H1 (cell line): ENCODE measurements at regions not wholly inside any gene's neighbourhood (a gene's known extent, or its start where the extent isn't known, plus 50 kb on each side); places are given as distances from the start of the nearest gene placed in this dataset.

ENCODE experiments used
- CTCF ChIA-PET: fragments of 300-600 bp; sonication (Branson Sonifier 250); formaldehyde crosslinking; loops from one replicate; lab custom pipeline; 2021; ENCODE audit not compliant: partially characterized antibody; lab: Charles Lee
- POLR2A ChIA-PET: fragments of 300-600 bp; sonication (Branson Sonifier 250); formaldehyde crosslinking; loops from one replicate; lab custom pipeline; 2021; ENCODE audit warnings: inconsistent platforms; ENCODE audit not compliant: partially characterized antibody; lab: Charles Lee
- DNase-seq, 2 experiments: peaks; one replicate each; pipeline versions ENCODE4 v3.0.0 to v3.0.0-alpha.2; 2010 to 2022; ENCODE audit warnings: low spot score in 2 of 2, low read depth in 1 of 2, mixed read lengths in 1 of 2
- FAIRE-seq: peaks from 2 replicates; lab custom pipeline; 2011; peaks lifted over from hg19 to GRCh38; lab: Jason Lieb, UNC
- H2AFZ ChIP-seq: 2 replicates; pipeline ENCODE4 v1.8.1; 2012; ENCODE audit warnings: low read length, inconsistent platforms
- H2AK5ac ChIP-seq: 2 replicates; pipeline ENCODE4 v1.6.1; 2013; ENCODE audit warnings: low read depth, low read length
- H2BK120ac ChIP-seq: replicated peaks from 2 replicates; pipeline ENCODE3; 2013; ENCODE audit warnings: low read depth, low read length, inconsistent platforms
- H2BK12ac ChIP-seq: 2 replicates; pipeline ENCODE4 v1.6.1; 2013; ENCODE audit warnings: low read depth, low read length
- H2BK15ac ChIP-seq: 2 replicates; pipeline ENCODE4 v1.6.1; 2013; ENCODE audit warnings: low read length
- H2BK20ac ChIP-seq: 2 replicates; pipeline ENCODE4 v1.6.1; 2013; ENCODE audit warnings: low read length
- H2BK5ac ChIP-seq: 2 replicates; pipeline ENCODE4 v1.6.1; 2013; ENCODE audit warnings: low read depth, low read length
- H3K14ac ChIP-seq: 2 replicates; pipeline ENCODE4 v1.6.1; 2013; ENCODE audit warnings: inconsistent platforms; ENCODE audit not compliant: insufficient read length
- H3K18ac ChIP-seq: 2 replicates; pipeline ENCODE4 v1.6.1; 2013; ENCODE audit warnings: low read length; ENCODE audit errors: extremely low read depth
- H3K23ac ChIP-seq: 2 replicates; pipeline ENCODE4 v1.6.1; 2013; ENCODE audit warnings: inconsistent platforms; ENCODE audit not compliant: insufficient read length
- H3K23me2 ChIP-seq: 2 replicates; pipeline ENCODE4 v1.6.1; 2013; ENCODE audit warnings: low read depth, low read length
- H3K27ac ChIP-seq: 2 replicates; pipeline ENCODE4 v1.6.1; 2011; ENCODE audit warnings: low read depth, low read length, inconsistent platforms
- H3K27me3 ChIP-seq, 4 experiments: replicated peaks in 1 of 4; 1 replicate in 1 of 4; 2 replicates in 3 of 4; pipeline versions ENCODE4 v1.6.1 to v1.8.1; 2011 to 2013; ENCODE audit warnings: low read length in 3 of 4, mild to moderate bottlenecking in 3 of 4, inconsistent platforms in 2 of 4, mixed read lengths in 2 of 4, moderate library complexity in 1 of 4; ENCODE audit not compliant: control insufficient read depth in 3 of 4, insufficient read depth in 3 of 4; ENCODE audit errors: extremely low read depth in 1 of 4
- H3K36me3 ChIP-seq, 4 experiments: 2 replicates each; pipeline versions ENCODE4 v1.6.1 to v1.8.1; 2011 to 2013; ENCODE audit warnings: mild to moderate bottlenecking in 4 of 4, low read length in 3 of 4, moderate library complexity in 2 of 4, control low read depth in 1 of 4, inconsistent platforms in 1 of 4; ENCODE audit not compliant: insufficient read depth in 4 of 4, control insufficient read depth in 2 of 4
- H3K4ac ChIP-seq: replicated peaks from 2 replicates; pipeline ENCODE3; 2013; ENCODE audit warnings: low read length, low read depth, mixed read lengths, inconsistent platforms; ENCODE audit not compliant: insufficient read length
- H3K4me1 ChIP-seq, 4 experiments: replicated peaks in 1 of 4; 1 replicate in 1 of 4; 2 replicates in 3 of 4; pipeline versions ENCODE4 v1.6.1 to v1.8.1; 2011 to 2013; ENCODE audit warnings: low read length in 3 of 4, inconsistent platforms in 2 of 4, mixed read lengths in 1 of 4; ENCODE audit not compliant: insufficient read depth in 4 of 4, control insufficient read depth in 3 of 4
- H3K4me2 ChIP-seq, 2 experiments: 2 replicates each; pipeline versions ENCODE4 v1.6.1 to v1.8.1; 2011 to 2013; ENCODE audit warnings: low read depth in 2 of 2, low read length in 2 of 2, control low read depth in 1 of 2, inconsistent platforms in 1 of 2, mild to moderate bottlenecking in 1 of 2; ENCODE audit not compliant: insufficient read depth in 1 of 2
- H3K4me3 ChIP-seq, 4 experiments: fragments of 200-600, 300-600 bp in 1 of 4; sonication (generic), shearing (Covaris generic), sonication (Bioruptor Twin) in 1 of 4; 2 replicates each; pipeline versions ENCODE4 v1.5.1 to v1.8.1; 2011 to 2016; ENCODE audit warnings: low read length in 4 of 4, low read depth in 3 of 4, control low read depth in 2 of 4, inconsistent platforms in 2 of 4, mild to moderate bottlenecking in 2 of 4, mixed read lengths in 1 of 4, moderate library complexity in 1 of 4; ENCODE audit not compliant: insufficient read depth in 2 of 4; ENCODE audit errors: extremely low read depth in 1 of 4
- H3K56ac ChIP-seq: replicated peaks from 2 replicates; pipeline ENCODE3; 2013; ENCODE audit warnings: low read depth, mild to moderate bottlenecking, mixed read lengths, low read length, inconsistent platforms; ENCODE audit not compliant: insufficient read length
- H3K79me1 ChIP-seq: 2 replicates; pipeline ENCODE4 v1.6.1; 2013; ENCODE audit warnings: low read depth, low read length, control low read depth
- H3K79me2 ChIP-seq, 2 experiments: 2 replicates each; pipeline versions ENCODE4 v1.6.1 to v1.8.1; 2012 to 2013; ENCODE audit warnings: low read length in 2 of 2, mild to moderate bottlenecking in 2 of 2, inconsistent platforms in 1 of 2; ENCODE audit not compliant: insufficient read depth in 2 of 2, control insufficient read depth in 1 of 2
- H3K9ac ChIP-seq, 4 experiments: replicated peaks in 1 of 4; 1 replicate in 1 of 4; 2 replicates in 3 of 4; pipeline versions ENCODE4 v1.6.1 to v1.8.1; 2011 to 2013; ENCODE audit warnings: low read depth in 3 of 4, low read length in 3 of 4, control low read depth in 2 of 4, mild to moderate bottlenecking in 2 of 4, moderate library complexity in 2 of 4, inconsistent platforms in 1 of 4; ENCODE audit errors: extremely low read depth in 1 of 4
- H3K9me3 ChIP-seq, 2 experiments: 2 replicates each; pipeline versions ENCODE4 v1.6.1 to v1.8.1; 2012 to 2013; ENCODE audit warnings: mild to moderate bottlenecking in 2 of 2, moderate library complexity in 2 of 2, control low read depth in 1 of 2, inconsistent platforms in 1 of 2, low read depth in 1 of 2, low read length in 1 of 2, mixed read lengths in 1 of 2; ENCODE audit not compliant: insufficient read depth in 2 of 2
- H4K20me1 ChIP-seq, 2 experiments: replicated peaks in 1 of 2; 2 replicates each; pipeline versions ENCODE3 to v1.8.1; 2011 to 2013; ENCODE audit warnings: inconsistent platforms in 2 of 2, low read length in 2 of 2, mild to moderate bottlenecking in 1 of 2; ENCODE audit not compliant: insufficient read depth in 2 of 2, control insufficient read depth in 1 of 2
- H4K5ac ChIP-seq: 2 replicates; pipeline ENCODE4 v1.6.1; 2013; ENCODE audit warnings: low read length, low read depth, mixed read lengths, inconsistent platforms; ENCODE audit not compliant: insufficient read length
- H4K8ac ChIP-seq: 2 replicates; pipeline ENCODE4 v1.8.0; 2013; ENCODE audit warnings: mild to moderate bottlenecking, moderate library complexity, low read length, inconsistent platforms; ENCODE audit not compliant: insufficient read depth; ENCODE audit errors: extremely low read depth
- H4K91ac ChIP-seq: replicated peaks from 2 replicates; pipeline ENCODE3; 2013; ENCODE audit warnings: low read length, mixed read lengths, inconsistent platforms; ENCODE audit not compliant: insufficient read length
- CTCF ChIP-seq, 3 experiments: IDR thresholded peaks; 1 replicate in 2 of 3; 2 replicates in 1 of 3; pipeline versions ENCODE4 v1.5.1 to v1.6.1; 2011; ENCODE audit warnings: low read length in 3 of 3, mild to moderate bottlenecking in 3 of 3, inconsistent platforms in 2 of 3, low read depth in 1 of 3, moderate library complexity in 1 of 3; ENCODE audit not compliant: insufficient read depth in 1 of 3; ENCODE audit errors: control extremely low read depth in 1 of 3
- RAD21 ChIP-seq, 2 experiments: IDR thresholded peaks in 1 of 2; conservative IDR thresholded peaks in 1 of 2; 2 replicates each; pipeline ENCODE4 v1.6.1; 2011; ENCODE audit warnings: low read depth in 2 of 2, low read length in 2 of 2, improper control_type of control experiment in 1 of 2, inconsistent platforms in 1 of 2, mild to moderate bottlenecking in 1 of 2, moderate library complexity in 1 of 2
- SRF ChIP-seq: IDR thresholded peaks from 2 replicates; pipeline ENCODE4 v1.6.1; 2011; ENCODE audit warnings: mild to moderate bottlenecking, low read depth, low read length, moderate library complexity
- WGBS, 2 experiments: shearing (Covaris generic) in 1 of 2; methylation state at CpG; one replicate each; pipeline versions ENCODE4 v1.1.6 to v1.1.7; 2013 to 2015; ENCODE audit warnings: low lambda C conversion rate in 2 of 2, mixed read lengths in 2 of 2, inconsistent platforms in 1 of 2, low coverage in 1 of 2, missing lambda C conversion rate in 1 of 2; ENCODE audit not compliant: insufficient replicate concordance in 2 of 2, insufficient coverage in 1 of 2, insufficient read length in 1 of 2; ENCODE audit errors: extremely low coverage in 1 of 2, missing lambda C conversion rate in 1 of 2; 5-methylcytosine and 5-hydroxymethylcytosine counted together

- H3K14ac ChIP-seq = no peak overlapping the region
- H2BK120ac ChIP-seq = no peak overlapping the region
- CTCF ChIA-PET = interaction anchor here (0.6 to 1.0 kb wide), 2 partner anchors 61 to 517 kb away, joined by 3 to 4 read pairs; no protein-coding TSS in a partner anchor
- no peak overlapping the region for H2BK15ac ChIP-seq
- H3K9ac ChIP-seq = no peak overlapping the region
- no peak overlapping the region for H3K4ac ChIP-seq
- no peak overlapping the region for H4K8ac ChIP-seq
- no peak overlapping the region for H3K27ac ChIP-seq
- H3K23me2 ChIP-seq = no peaks in the 10 kb centered on the region
- no peak overlapping the region for H4K91ac ChIP-seq
- no peak overlapping the region for H3K18ac ChIP-seq
- WGBS, 2 experiments = 87% methylated on average over 5 of the region's 5 CpGs; no CpG with 5 or more reads in 1 of the 2 experiments
- H2BK12ac ChIP-seq = no peak overlapping the region
- no peak overlapping the region for H2AFZ ChIP-seq
- no peaks in the 10 kb centered on the region for H3K4me1 ChIP-seq
- no peak overlapping the region for H3K23ac ChIP-seq
- H2AK5ac ChIP-seq = no peak overlapping the region
- H3K4me2 ChIP-seq = no peak overlapping the region
- H4K5ac ChIP-seq = no peak overlapping the region
- no peaks in the 10 kb centered on the region for H3K79me2 ChIP-seq
- no peak overlapping the region for H3K56ac ChIP-seq
- DNase-seq = no peak
- no peak overlapping the region for H2BK5ac ChIP-seq
- H3K36me3 ChIP-seq = no peaks in the 10 kb centered on the region
- no peaks in the 10 kb centered on the region for H4K20me1 ChIP-seq
- H3K27me3 ChIP-seq = no peaks in the 10 kb centered on the region
- TF ChIP-seq CTCF (IDR thresholded peaks at IDR 0.05; ENCODE audit: control extremely low read depth in 1 of 3, insufficient read depth in 1 of 3, low read depth in 1 of 3, low read length in 3 of 3) (peak in 1 of 3 experiments; percentile 10; a peak in 1 of 4 replicates), RAD21 (IDR thresholded peaks at IDR 0.05 in 1 of 2, conservative IDR thresholded peaks at IDR 0.05 in 1 of 2; ENCODE audit: low read depth in 2 of 2, low read length in 2 of 2) (peak; percentile 26 to 44; a peak in 3 of 4 replicates), SRF (no peak)
- TF ChIP-seq, all 59 proteins: peak for 2
- POLR2A ChIA-PET = no interaction called here
- no peaks in the 10 kb centered on the region for H3K9me3 ChIP-seq
- FAIRE-seq = no peak
- H2BK20ac ChIP-seq = no peak overlapping the region
- no peaks in the 10 kb centered on the region for H3K79me1 ChIP-seq
- no peak overlapping the region for H3K4me3 ChIP-seq
These were observed 173.1 kb upstream of the SLIT2 start for GRCh38 chr4:20078644-20079043.
